GM19239 (cell line): ENCODE measurements at regions not wholly inside any gene's neighbourhood (a gene's known extent, or its start where the extent isn't known, plus 50 kb on each side); places are given as distances from the start of the nearest gene placed in this dataset.

Source experiments
- DNase-seq: peaks from one replicate; pipeline ENCODE4 v3.0.0; 2011; ENCODE audit warnings: low spot score; ENCODE audit not compliant: insufficient read length
- FAIRE-seq: peaks from 2 replicates; lab custom pipeline; 2011; peaks lifted over from hg19 to GRCh38; lab: Jason Lieb, UNC

GRCh38 chr17:15892731-15893657 is 51.9 kb upstream of the ADORA2B start:
- FAIRE-seq (no peak), DNase-seq (no peak)

- FAIRE-seq (no peak), DNase-seq (no peak)
Measured at GRCh38 chr17:15893658-15894024, 51.3 kb upstream of the ADORA2B start.

- DNase-seq, result no peak
Measured at GRCh38 chr17:15894258-15894657, 50.7 kb upstream of the ADORA2B start.

GRCh38 chr17:15894913-15895658 is 49.8 kb upstream of the ADORA2B start:
- no peak for FAIRE-seq
- no peak for DNase-seq

More at GRCh38 chr17:15894258-15894657, 50.7 kb upstream of the ADORA2B start:
- FAIRE-seq, result no peak
